Common myeloid progenitor, CD34-positive (primary cell): ENCODE measurements at regions not wholly inside any gene's neighbourhood (a gene's known extent, or its start where the extent isn't known, plus 50 kb on each side); places are given as distances from the start of the nearest gene placed in this dataset.
"Not testable (repeated sequence)": the region's sequence is repeated elsewhere in the genome, so short reads cannot be mapped to it uniquely, and the experiment has no call there.

Experiments used
- CTCF ChIA-PET: fragments of 350-600 bp; sonication (Branson Sonifier 250); formaldehyde crosslinking; loops from one replicate; lab custom pipeline; 2021; ENCODE audit warnings: antibody characterized with exemption; lab: Charles Lee
- POLR2A ChIA-PET: fragments of 350-600 bp; sonication (Branson Sonifier 250); formaldehyde crosslinking; loops from one replicate; lab custom pipeline; 2021; ENCODE audit warnings: antibody characterized with exemption; lab: Charles Lee
- DNase-seq, 3 donors: peaks; one replicate each; pipeline versions ENCODE4 v3.0.0 to v3.0.0-alpha.2; 2013
- H3K27ac ChIP-seq, 2 experiments: 1 replicate in 1 of 2; 2 replicates in 1 of 2; pipeline ENCODE4 v1.7.0; 2013; ENCODE audit warnings: inconsistent platforms in 2 of 2, low read length in 2 of 2, mild to moderate bottlenecking in 2 of 2, low read depth in 1 of 2, moderate library complexity in 1 of 2; ENCODE audit not compliant: severe bottlenecking in 2 of 2, insufficient read depth in 1 of 2, poor library complexity in 1 of 2
- H3K27me3 ChIP-seq, 5 experiments: replicated peaks in 2 of 5; 1 replicate in 3 of 5; 2 replicates in 2 of 5; pipeline versions ENCODE4 v1.6.1 to v1.7.0; 2013; ENCODE audit warnings: low read length in 4 of 5, mild to moderate bottlenecking in 2 of 5, moderate library complexity in 2 of 5, inconsistent platforms in 1 of 5; ENCODE audit not compliant: insufficient read depth in 5 of 5, control insufficient read depth in 4 of 5
- H3K36me3 ChIP-seq, 4 experiments: 1 replicate in 2 of 4; 2 replicates in 2 of 4; pipeline versions ENCODE4 v1.6.1 to v1.7.0; 2013; ENCODE audit warnings: low read length in 3 of 4, control low read depth in 1 of 4, mild to moderate bottlenecking in 1 of 4; ENCODE audit not compliant: control insufficient read depth in 4 of 4, insufficient read depth in 4 of 4
- H3K4me1 ChIP-seq, 4 experiments: 1 replicate in 3 of 4; 2 replicates in 1 of 4; pipeline versions ENCODE4 v1.6.1 to v1.7.1; 2013; ENCODE audit warnings: low read length in 3 of 4, mild to moderate bottlenecking in 3 of 4, control low read depth in 1 of 4, inconsistent platforms in 1 of 4, moderate library complexity in 1 of 4; ENCODE audit not compliant: control insufficient read depth in 4 of 4, insufficient read depth in 4 of 4; ENCODE audit errors: control extremely low read depth in 1 of 4
- H3K4me3 ChIP-seq, 7 experiments: 1 replicate in 4 of 7; 2 replicates in 3 of 7; pipeline versions ENCODE4 v1.5.1 to v1.7.0; 2013; ENCODE audit warnings: mild to moderate bottlenecking in 7 of 7, low read length in 6 of 7, moderate library complexity in 6 of 7, inconsistent platforms in 2 of 7, low read depth in 2 of 7, control low read depth in 1 of 7; ENCODE audit not compliant: insufficient read depth in 4 of 7, control insufficient read depth in 1 of 7; ENCODE audit errors: extremely low read depth in 1 of 7
- H3K9me3 ChIP-seq, 5 experiments: 1 replicate in 4 of 5; 2 replicates in 1 of 5; pipeline versions ENCODE4 v1.6.1 to v1.7.1; 2013; ENCODE audit warnings: low read length in 4 of 5, mild to moderate bottlenecking in 2 of 5, inconsistent platforms in 1 of 5, low read depth in 1 of 5, moderate library complexity in 1 of 5; ENCODE audit not compliant: control insufficient read depth in 4 of 5, insufficient read depth in 2 of 5; ENCODE audit errors: control extremely low read depth in 1 of 5
- WGBS: methylation state at CpG from one replicate; pipeline ENCODE4 v1.1.5; 2013; ENCODE audit not compliant: insufficient coverage; 5-methylcytosine and 5-hydroxymethylcytosine counted together

DNA sequence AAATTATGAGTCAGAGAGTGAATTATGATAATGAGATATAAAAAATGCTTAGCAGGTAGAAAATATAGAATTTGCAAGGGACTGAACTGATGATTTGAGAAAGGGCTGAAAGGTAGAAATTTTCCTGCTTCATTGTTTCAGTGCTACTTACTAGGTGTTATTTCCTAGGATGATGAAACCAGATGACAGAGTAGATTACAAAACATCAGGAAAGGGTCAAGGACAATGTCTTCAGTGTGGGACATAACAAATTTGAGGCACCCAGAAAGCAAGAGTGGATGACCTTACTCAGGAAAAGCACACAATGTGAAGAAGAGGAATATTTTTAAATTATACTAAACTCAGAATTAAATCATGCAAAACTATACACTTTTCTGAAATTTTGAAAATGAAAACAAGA is 102.1 kb downstream of the SHCBP1 start:
- H3K4me3 ChIP-seq: no peak overlapping the region
- CTCF ChIA-PET: no interaction called here
- DNase-seq: no peak
- no peak overlapping the region for H3K27ac ChIP-seq
- H3K27me3 ChIP-seq: no peaks in the 10 kb centered on the region
- POLR2A ChIA-PET: no interaction called here
- peaks cover 0 to 4% (median 1%) of the 10 kb centered on the region in 5 experiments for H3K9me3 ChIP-seq
- no peaks in the 10 kb centered on the region for H3K4me1 ChIP-seq
- H3K36me3 ChIP-seq: no peaks in the 10 kb centered on the region

DNA sequence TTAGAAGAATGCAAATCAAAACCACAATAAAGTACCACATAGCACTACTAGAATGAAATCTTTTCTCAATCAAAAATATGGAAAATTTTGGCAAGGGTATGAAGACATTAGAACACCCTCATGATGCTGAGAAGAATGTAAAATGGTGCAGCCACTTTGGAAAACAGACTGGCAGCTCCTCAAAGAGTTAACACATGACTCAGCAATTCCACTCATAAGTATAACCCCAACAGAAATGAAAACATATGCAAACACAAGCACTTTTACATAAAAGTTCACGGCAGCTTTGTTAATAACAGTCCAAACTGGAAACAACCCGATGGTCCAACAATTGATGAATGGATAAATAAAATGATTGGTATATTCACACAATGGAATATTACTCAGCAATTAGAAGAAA is 124.5 kb downstream of the SHCBP1 start:
- ChIA-PET CTCF (no interaction called here), POLR2A (no interaction called here)
- Histone ChIP-seq H3K36me3 (no peaks in the 10 kb centered on the region), H3K27me3 (no peaks in the 10 kb centered on the region), H3K4me1 (no peaks in the 10 kb centered on the region), H3K4me3 (no peak overlapping the region), H3K27ac (no peak overlapping the region), H3K9me3 (no peaks in the 10 kb centered on the region)
- WGBS: no CpG with 5 or more reads among the region's 2 CpGs
- no peak for DNase-seq

- CTCF ChIA-PET: no interaction called here
- no peak overlapping the region for H3K4me3 ChIP-seq
- WGBS: 40% methylated on average over 1 of the region's 4 CpGs
Measured at GRCh38 chr16:46482895-46483294, 138.3 kb downstream of the SHCBP1 start.

DNA sequence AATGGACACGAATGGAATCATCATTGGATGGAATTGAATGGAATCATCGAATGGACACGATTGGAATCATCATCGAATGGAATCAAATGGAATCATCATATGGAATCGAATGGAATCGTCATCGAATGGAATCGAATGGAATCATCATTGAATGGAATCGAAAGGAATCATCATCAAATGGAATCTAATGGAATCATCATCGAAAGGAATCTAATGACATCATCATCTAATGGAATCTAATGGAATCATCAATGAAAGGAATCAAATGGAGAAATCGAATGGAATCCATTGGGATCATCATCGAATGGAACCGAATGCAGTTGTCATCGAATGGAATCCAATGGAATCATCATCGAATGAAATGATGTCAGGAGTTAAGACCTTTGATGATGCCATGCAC is 154.9 kb downstream of the SHCBP1 start:
- CTCF ChIA-PET: no interaction called here

More at GRCh38 chr16:46482895-46483294, 138.3 kb downstream of the SHCBP1 start:
- H3K27ac ChIP-seq: no peak overlapping the region
- no peaks in the 10 kb centered on the region for H3K36me3 ChIP-seq
- POLR2A ChIA-PET: no interaction called here
- no peaks in the 10 kb centered on the region for H3K4me1 ChIP-seq
- DNase-seq: no peak
- no peaks in the 10 kb centered on the region for H3K27me3 ChIP-seq
- peaks cover 0 to 7% (median 5%) of the 10 kb centered on the region in 5 experiments for H3K9me3 ChIP-seq

GRCh38 chr16:46454801-46455200 is 166.4 kb downstream of the SHCBP1 start:
- H3K27ac ChIP-seq, H3K27me3 ChIP-seq, POLR2A ChIA-PET, H3K4me3 ChIP-seq, DNase-seq, H3K9me3 ChIP-seq, H3K4me1 ChIP-seq, CTCF ChIA-PET, H3K36me3 ChIP-seq: not testable (repeated sequence)
- 74% methylated on average over 8 of the region's 10 CpGs for WGBS

More for the DNA sequence above, 154.9 kb downstream of the SHCBP1 start:
- no peak overlapping the region for H3K27ac ChIP-seq
- no peaks in the 10 kb centered on the region for H3K27me3 ChIP-seq
- peaks cover 0 to 37% (median 6%) of the 10 kb centered on the region in 5 experiments for H3K9me3 ChIP-seq
- H3K4me3 ChIP-seq: no peak overlapping the region
- no peaks in the 10 kb centered on the region for H3K36me3 ChIP-seq
- 73% methylated on average over 14 of the region's 15 CpGs for WGBS
- POLR2A ChIA-PET: no interaction called here
- no peaks in the 10 kb centered on the region for H3K4me1 ChIP-seq
- DNase-seq: no peak

GRCh38 chr16:46428108-46429061 is 192.8 kb downstream of the SHCBP1 start:
- H3K9me3 ChIP-seq: peaks cover 0 to 18% (median 8%) of the 10 kb centered on the region in 5 experiments
- H3K36me3 ChIP-seq: no peaks in the 10 kb centered on the region
- no peaks in the 10 kb centered on the region for H3K4me1 ChIP-seq
- ChIA-PET CTCF (no interaction called here), POLR2A (no interaction called here)
- H3K27me3 ChIP-seq: peaks cover 0 to 29% (median 4%) of the 10 kb centered on the region in 5 experiments
- no peak overlapping the region for H3K27ac ChIP-seq
- DNase-seq: no peak
- no peak overlapping the region for H3K4me3 ChIP-seq
- 38% methylated on average over 69 of the region's 81 CpGs for WGBS

DNA sequence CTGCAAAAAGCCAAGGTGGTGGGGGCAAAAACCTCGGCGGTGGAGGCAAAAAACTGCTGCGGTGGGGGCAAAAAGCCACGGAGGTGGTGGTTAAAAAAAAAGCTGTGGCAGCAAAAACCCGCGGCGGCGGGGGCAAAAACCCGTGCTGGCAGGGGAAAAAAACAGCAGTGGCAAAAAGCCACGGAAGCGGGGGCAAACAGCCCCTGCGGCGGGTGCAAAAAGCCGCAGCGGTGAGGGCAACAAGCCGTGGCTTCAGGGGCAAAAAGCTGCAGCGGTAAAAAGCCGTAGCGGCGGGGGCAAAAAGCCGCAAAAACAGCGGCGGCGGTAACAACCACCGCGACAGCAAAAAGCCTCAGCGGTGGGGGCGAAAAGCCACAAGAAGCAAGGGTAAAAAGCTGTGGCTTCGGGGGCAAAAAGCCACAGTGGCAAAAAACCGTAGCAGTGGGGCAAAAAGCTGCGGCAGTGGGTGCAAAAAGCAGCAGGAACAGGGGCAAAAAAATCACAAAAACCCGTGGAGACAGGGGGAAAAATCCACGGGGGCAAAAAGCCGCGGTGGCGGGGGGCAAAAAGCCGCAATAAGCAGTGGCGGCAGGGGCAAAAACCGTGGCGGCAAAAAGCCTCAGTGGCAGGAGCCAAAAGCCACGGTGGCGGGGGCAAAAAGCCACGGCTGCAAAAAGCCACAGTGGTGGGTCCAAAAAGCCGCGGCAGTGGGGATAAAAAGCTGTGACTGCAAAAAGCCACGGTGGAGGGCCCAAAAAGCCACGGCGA is 193.7 kb downstream of the SHCBP1 start:
- no peak overlapping the region for H3K4me3 ChIP-seq
- ChIA-PET POLR2A (no interaction called here), CTCF (no interaction called here)

More for the DNA sequence above, 193.7 kb downstream of the SHCBP1 start:
- 53% methylated on average over 48 of the region's 48 CpGs for WGBS
- H3K4me1 ChIP-seq: no peaks in the 10 kb centered on the region
- H3K27me3 ChIP-seq: peaks cover 0 to 29% (median 4%) of the 10 kb centered on the region in 5 experiments
- H3K9me3 ChIP-seq: peaks cover 0 to 18% (median 8%) of the 10 kb centered on the region in 5 experiments
- no peaks in the 10 kb centered on the region for H3K36me3 ChIP-seq
- H3K27ac ChIP-seq: no peak overlapping the region
- no peak for DNase-seq
